ENCODE measurements at regions not wholly inside any gene's neighbourhood (a gene's known extent, or its start where the extent isn't known, plus 50 kb on each side); places are given as distances from the start of the nearest gene placed in this dataset.

GRCh38 chr6:6808915-6809314 lies 220.4 kb downstream of the LY86 start:
- Mint-ChIP-seq H3K9me3 (no peaks in the 10 kb centered on the region), H3K4me1 (ENCODE audit: low read depth) (peaks cover 86% of the 10 kb centered on the region), H3K27ac (peak overlapping the region; percentile 92), H3K27me3 (no peaks in the 10 kb centered on the region), H3K36me3 (ENCODE audit: low read depth) (no peaks in the 10 kb centered on the region), H3K4me3 (no peak overlapping the region)
- intact Hi-C loops (cut with micrococcal nuclease) = loop anchor here (5.0 kb wide), 1 partner anchor 33 kb away; no protein-coding TSS in a partner anchor

- intact Hi-C loops (cut with micrococcal nuclease) = no loop called here
- H3K27ac Mint-ChIP-seq = peak overlapping the region; percentile 93
Measured at GRCh38 chr6:6810727-6811126, 222.2 kb downstream of the LY86 start.

GRCh38 chr6:6811128-6812009 lies 222.8 kb downstream of the LY86 start:
- Mint-ChIP-seq H3K4me3 (peak overlapping the region; percentile 64), H3K36me3 (ENCODE audit: low read depth) (no peaks in the 10 kb centered on the region), H3K27me3 (no peaks in the 10 kb centered on the region), H3K27ac (peak overlapping the region; percentile 93), H3K9me3 (no peaks in the 10 kb centered on the region), H3K4me1 (ENCODE audit: low read depth) (peaks cover 83% of the 10 kb centered on the region)
- intact Hi-C loops (cut with micrococcal nuclease) = no loop called here

More at GRCh38 chr6:6810727-6811126, 222.2 kb downstream of the LY86 start:
- Mint-ChIP-seq H3K27me3 (no peaks in the 10 kb centered on the region), H3K9me3 (no peaks in the 10 kb centered on the region), H3K4me1 (ENCODE audit: low read depth) (peaks cover 83% of the 10 kb centered on the region), H3K36me3 (ENCODE audit: low read depth) (no peaks in the 10 kb centered on the region), H3K4me3 (no peak overlapping the region)

- peaks cover 76% of the 10 kb centered on the region for H3K4me1 Mint-ChIP-seq (ENCODE audit: low read depth)
- no peaks in the 10 kb centered on the region for H3K27me3 Mint-ChIP-seq
- intact Hi-C loops (cut with micrococcal nuclease) = no loop called here
- no peaks in the 10 kb centered on the region for H3K36me3 Mint-ChIP-seq (ENCODE audit: low read depth)
- no peaks in the 10 kb centered on the region for H3K9me3 Mint-ChIP-seq
- H3K4me3 Mint-ChIP-seq = no peak overlapping the region
- peak overlapping the region; percentile 93 for H3K27ac Mint-ChIP-seq
Measured at GRCh38 chr6:6812427-6812826, 223.9 kb downstream of the LY86 start.

GRCh38 chr6:6815732-6816131 lies 227.2 kb downstream of the LY86 start:
- peaks cover 49% of the 10 kb centered on the region for H3K4me1 Mint-ChIP-seq (ENCODE audit: low read depth)
- H3K36me3 Mint-ChIP-seq (ENCODE audit: low read depth) = no peaks in the 10 kb centered on the region
- no peaks in the 10 kb centered on the region for H3K27me3 Mint-ChIP-seq
- H3K27ac Mint-ChIP-seq = no peak overlapping the region
- H3K9me3 Mint-ChIP-seq = no peaks in the 10 kb centered on the region
- intact Hi-C loops (cut with micrococcal nuclease) = no loop called here
- no peak overlapping the region for H3K4me3 Mint-ChIP-seq

- intact Hi-C loops (cut with micrococcal nuclease) = no loop called here
- Mint-ChIP-seq H3K4me3 (no peak overlapping the region), H3K9me3 (no peaks in the 10 kb centered on the region), H3K27me3 (no peaks in the 10 kb centered on the region), H3K4me1 (ENCODE audit: low read depth) (peaks cover 44% of the 10 kb centered on the region), H3K36me3 (ENCODE audit: low read depth) (no peaks in the 10 kb centered on the region), H3K27ac (no peak overlapping the region)
Measured at GRCh38 chr6:6816716-6817115, 228.2 kb downstream of the LY86 start.

- Mint-ChIP-seq H3K27ac (no peak overlapping the region), H3K4me3 (no peak overlapping the region), H3K36me3 (ENCODE audit: low read depth) (no peaks in the 10 kb centered on the region), H3K27me3 (no peaks in the 10 kb centered on the region), H3K4me1 (ENCODE audit: low read depth) (peaks cover 36% of the 10 kb centered on the region), H3K9me3 (no peaks in the 10 kb centered on the region)
- intact Hi-C loops (cut with micrococcal nuclease) = no loop called here
Measured at GRCh38 chr6:6818078-6818639, 229.6 kb downstream of the LY86 start.

GRCh38 chr6:6820641-6821238 lies 232.2 kb downstream of the LY86 start:
- Mint-ChIP-seq H3K9me3 (no peaks in the 10 kb centered on the region), H3K4me3 (no peak overlapping the region), H3K27ac (no peak overlapping the region), H3K27me3 (no peaks in the 10 kb centered on the region), H3K4me1 (ENCODE audit: low read depth) (peaks cover 19% of the 10 kb centered on the region), H3K36me3 (ENCODE audit: low read depth) (no peaks in the 10 kb centered on the region)
- intact Hi-C loops (cut with micrococcal nuclease) = no loop called here

GRCh38 chr6:6821639-6822261 lies 233.2 kb downstream of the LY86 start:
- H3K36me3 Mint-ChIP-seq (ENCODE audit: low read depth) = no peaks in the 10 kb centered on the region
- no peak overlapping the region for H3K27ac Mint-ChIP-seq
- no peaks in the 10 kb centered on the region for H3K9me3 Mint-ChIP-seq
- H3K4me3 Mint-ChIP-seq = no peak overlapping the region
- peaks cover 9% of the 10 kb centered on the region for H3K4me1 Mint-ChIP-seq (ENCODE audit: low read depth)
- no peaks in the 10 kb centered on the region for H3K27me3 Mint-ChIP-seq
- intact Hi-C loops (cut with micrococcal nuclease) = no loop called here

GRCh38 chr6:6823030-6823429 lies 234.5 kb downstream of the LY86 start:
- Mint-ChIP-seq H3K36me3 (ENCODE audit: low read depth) (no peaks in the 10 kb centered on the region), H3K9me3 (no peaks in the 10 kb centered on the region), H3K27ac (no peak overlapping the region), H3K4me1 (ENCODE audit: low read depth) (peaks cover 9% of the 10 kb centered on the region), H3K4me3 (peak overlapping the region; percentile 46), H3K27me3 (no peaks in the 10 kb centered on the region)
- intact Hi-C loops (cut with micrococcal nuclease) = no loop called here

- Mint-ChIP-seq H3K27me3 (no peaks in the 10 kb centered on the region), H3K27ac (no peak overlapping the region), H3K9me3 (no peaks in the 10 kb centered on the region), H3K4me3 (peak overlapping the region; percentile 46), H3K36me3 (ENCODE audit: low read depth) (no peaks in the 10 kb centered on the region), H3K4me1 (ENCODE audit: low read depth) (peaks cover 9% of the 10 kb centered on the region)
- intact Hi-C loops (cut with micrococcal nuclease) = no loop called here
Measured at GRCh38 chr6:6823568-6824224, 235.2 kb downstream of the LY86 start.

- Mint-ChIP-seq H3K27ac (no peak overlapping the region), H3K27me3 (no peaks in the 10 kb centered on the region), H3K9me3 (no peaks in the 10 kb centered on the region), H3K36me3 (ENCODE audit: low read depth) (no peaks in the 10 kb centered on the region), H3K4me3 (no peak overlapping the region), H3K4me1 (ENCODE audit: low read depth) (peaks cover 9% of the 10 kb centered on the region)
- intact Hi-C loops (cut with micrococcal nuclease) = no loop called here
Measured at GRCh38 chr6:6824381-6824780, 235.9 kb downstream of the LY86 start.

- Mint-ChIP-seq H3K27ac (no peak overlapping the region), H3K4me1 (ENCODE audit: low read depth) (peaks cover 9% of the 10 kb centered on the region), H3K36me3 (ENCODE audit: low read depth) (no peaks in the 10 kb centered on the region), H3K4me3 (peak overlapping the region; percentile 44), H3K9me3 (no peaks in the 10 kb centered on the region), H3K27me3 (no peaks in the 10 kb centered on the region)
- intact Hi-C loops (cut with micrococcal nuclease) = no loop called here
Measured at GRCh38 chr6:6825193-6825784, 236.8 kb downstream of the LY86 start.
